ENCODE measurements at regions not wholly inside any gene's neighbourhood (a gene's known extent, or its start where the extent isn't known, plus 50 kb on each side); places are given as distances from the start of the nearest gene placed in this dataset.

- TF ChIP-seq CTCF (conservative IDR thresholded peaks at IDR 0.05 in 1 of 2, IDR thresholded peaks at IDR 0.05 in 1 of 2; ENCODE audit: low read depth in 1 of 2, low read length in 2 of 2) (no peak), EZH2 (IDR thresholded peaks at IDR 0.05; ENCODE audit: low read length, missing control alignments) (no peak)
Measured at GRCh38 chr6:22751223-22751622, 181.9 kb downstream of the HDGFL1 start.
